Gastrocnemius medialis (tissue), 4 donors: ENCODE measurements at regions not wholly inside any gene's neighbourhood (a gene's known extent, or its start where the extent isn't known, plus 50 kb on each side); places are given as distances from the start of the nearest gene placed in this dataset.

ENCODE experiments used
- POLR2A ChIP-seq, 2 donors: fragments of 450-650 bp; IDR thresholded peaks; one replicate each; pipeline ENCODE4 v1.6.1; 2017; ENCODE audit warnings: antibody characterized with exemption in 2 of 2, mild to moderate bottlenecking in 2 of 2, moderate library complexity in 2 of 2
- TF ChIP-seq, protein P1 (sequence below), 5 experiments: fragments of 450-650 bp in 3 of 5; fragments of 200-600 bp in 2 of 5; sonication (generic) in 2 of 5; IDR thresholded peaks in 4 of 5; conservative IDR thresholded peaks in 1 of 5; 1 replicate in 4 of 5; 2 replicates in 1 of 5; pipeline ENCODE4 v1.5.1; 2016 to 2019; ENCODE audit warnings: antibody characterized with exemption in 5 of 5, mild to moderate bottlenecking in 3 of 5, moderate library complexity in 3 of 5

- TF ChIP-seq, protein P1, sequence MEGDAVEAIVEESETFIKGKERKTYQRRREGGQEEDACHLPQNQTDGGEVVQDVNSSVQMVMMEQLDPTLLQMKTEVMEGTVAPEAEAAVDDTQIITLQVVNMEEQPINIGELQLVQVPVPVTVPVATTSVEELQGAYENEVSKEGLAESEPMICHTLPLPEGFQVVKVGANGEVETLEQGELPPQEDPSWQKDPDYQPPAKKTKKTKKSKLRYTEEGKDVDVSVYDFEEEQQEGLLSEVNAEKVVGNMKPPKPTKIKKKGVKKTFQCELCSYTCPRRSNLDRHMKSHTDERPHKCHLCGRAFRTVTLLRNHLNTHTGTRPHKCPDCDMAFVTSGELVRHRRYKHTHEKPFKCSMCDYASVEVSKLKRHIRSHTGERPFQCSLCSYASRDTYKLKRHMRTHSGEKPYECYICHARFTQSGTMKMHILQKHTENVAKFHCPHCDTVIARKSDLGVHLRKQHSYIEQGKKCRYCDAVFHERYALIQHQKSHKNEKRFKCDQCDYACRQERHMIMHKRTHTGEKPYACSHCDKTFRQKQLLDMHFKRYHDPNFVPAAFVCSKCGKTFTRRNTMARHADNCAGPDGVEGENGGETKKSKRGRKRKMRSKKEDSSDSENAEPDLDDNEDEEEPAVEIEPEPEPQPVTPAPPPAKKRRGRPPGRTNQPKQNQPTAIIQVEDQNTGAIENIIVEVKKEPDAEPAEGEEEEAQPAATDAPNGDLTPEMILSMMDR (IDR thresholded peaks at IDR 0.05 in 4 of 5, conservative IDR thresholded peaks at IDR 0.05 in 1 of 5): no peak
- no peak for TF ChIP-seq POLR2A (IDR thresholded peaks at IDR 0.05)
Measured at GRCh38 chr6:62392291-62392690, 106.3 kb upstream of the KHDRBS2 start.
